MM.1S (cell line): ENCODE measurements at regions not wholly inside any gene's neighbourhood (a gene's known extent, or its start where the extent isn't known, plus 50 kb on each side); places are given as distances from the start of the nearest gene placed in this dataset.

Source experiments
- DNase-seq: peaks from one replicate; pipeline ENCODE4 v3.0.0-alpha.2; 2015
- H2AFZ ChIP-seq: fragments of 300-600 bp; sonication (generic); 2 replicates; pipeline ENCODE4 v1.6.0; 2016; ENCODE audit warnings: antibody characterized with exemption, low read length
- H3F3A ChIP-seq: fragments of 300-600 bp; sonication (generic); 2 replicates; pipeline ENCODE4 v1.6.1; 2016; ENCODE audit warnings: mild to moderate bottlenecking, antibody characterized with exemption, low read length, moderate library complexity, mixed read lengths; ENCODE audit not compliant: insufficient read depth
- H3K27ac ChIP-seq: fragments of 300-600 bp; sonication (generic); 2 replicates; pipeline ENCODE4 v1.5.1; 2016; ENCODE audit warnings: mild to moderate bottlenecking, low read length
- H3K27me3 ChIP-seq: fragments of 300-600 bp; sonication (generic); replicated peaks from 2 replicates; pipeline ENCODE4 v1.6.0; 2016; ENCODE audit warnings: low read length; ENCODE audit not compliant: insufficient read depth
- H3K36me3 ChIP-seq: fragments of 300-600 bp; sonication (generic); replicated peaks from 2 replicates; pipeline ENCODE4 v1.6.1; 2016; ENCODE audit warnings: mild to moderate bottlenecking, low read length, mixed read lengths; ENCODE audit not compliant: insufficient read depth
- H3K4me1 ChIP-seq: fragments of 300-600 bp; sonication (generic); 2 replicates; pipeline ENCODE4 v1.6.1; 2016; ENCODE audit warnings: low read length, mixed read lengths
- H3K4me2 ChIP-seq: fragments of 300-600 bp; sonication (generic); 2 replicates; pipeline ENCODE4 v1.6.0; 2016; ENCODE audit warnings: low read depth, low read length
- H3K4me3 ChIP-seq: fragments of 300-600 bp; sonication (generic); 2 replicates; pipeline ENCODE4 v1.5.1; 2016; ENCODE audit warnings: low read length, mixed read lengths
- H3K79me2 ChIP-seq: fragments of 300-600 bp; sonication (generic); 2 replicates; pipeline ENCODE4 v1.6.1; 2016; ENCODE audit warnings: mixed run types, low read length, mixed read lengths
- H3K9ac ChIP-seq: fragments of 300-600 bp; sonication (generic); 2 replicates; pipeline ENCODE4 v1.6.1; 2016; ENCODE audit warnings: low read length, mixed read lengths
- H3K9me2 ChIP-seq: fragments of 300-600 bp; sonication (generic); replicated peaks from 2 replicates; pipeline ENCODE4 v1.6.1; 2016; ENCODE audit warnings: mild to moderate bottlenecking, low read length, mixed read lengths; ENCODE audit not compliant: insufficient read depth
- H3K9me3 ChIP-seq: fragments of 300-600 bp; sonication (generic); replicated peaks from 2 replicates; pipeline ENCODE4 v1.6.1; 2016; ENCODE audit warnings: mild to moderate bottlenecking, low read length, mixed read lengths; ENCODE audit not compliant: insufficient read depth
- H4K20me1 ChIP-seq: fragments of 300-600 bp; sonication (generic); 2 replicates; pipeline ENCODE4 v1.6.1; 2016; ENCODE audit warnings: mild to moderate bottlenecking, low read length, moderate library complexity, mixed read lengths; ENCODE audit not compliant: insufficient read depth
- CTCF ChIP-seq: fragments of 300-600 bp; sonication (generic); IDR thresholded peaks from 2 replicates; pipeline ENCODE4 v1.5.1; 2016; ENCODE audit warnings: antibody characterized with exemption, low read length, mixed read lengths
- EZH2 ChIP-seq: fragments of 300-600 bp; sonication (generic); optimal IDR thresholded peaks from 2 replicates; pipeline ENCODE3; 2017; ENCODE audit warnings: low read depth, mild to moderate bottlenecking, antibody characterized with exemption, low read length, mixed read lengths
- EZH2phosphoT487 ChIP-seq: fragments of 300-600 bp; sonication (generic); IDR thresholded peaks from 2 replicates; pipeline ENCODE4 v1.6.1; 2018; ENCODE audit warnings: antibody characterized with exemption, low read length

- Histone ChIP-seq H3K79me2 (no peaks in the 10 kb centered on the region), H3K36me3 (no peaks in the 10 kb centered on the region), H4K20me1 (no peaks in the 10 kb centered on the region), H2AFZ (0 out of 2 replicates have a peak overlapping the region, but pooled peaks have one; percentile 18), H3K9ac (no peak overlapping the region), H3K27me3 (no peaks in the 10 kb centered on the region), H3K4me1 (peaks cover 20% of the 10 kb centered on the region), H3K9me3 (no peaks in the 10 kb centered on the region), H3K27ac (no peak overlapping the region), H3K9me2 (no peaks in the 10 kb centered on the region), H3K4me2 (no peak overlapping the region), H3F3A (no peaks in the 10 kb centered on the region), H3K4me3 (no peak overlapping the region)
- no peak for TF ChIP-seq EZH2
- TF ChIP-seq EZH2phosphoT487 = no peak
- no peak for TF ChIP-seq CTCF
- DNase-seq = peak; percentile 43
These were observed 69.7 kb downstream of the TANC2 start for GRCh38 chr17:63035695-63036094.

- Histone ChIP-seq H3K4me2 (peak overlapping the region; percentile 79), H3K4me3 (peak overlapping the region; percentile 48), H3K27ac (peak overlapping the region; percentile 54), H3K9me2 (no peaks in the 10 kb centered on the region), H3K27me3 (no peaks in the 10 kb centered on the region), H3K9me3 (no peaks in the 10 kb centered on the region), H3K4me1 (peaks cover 23% of the 10 kb centered on the region), H3K9ac (peak overlapping the region; percentile 39), H4K20me1 (no peaks in the 10 kb centered on the region), H3F3A (no peaks in the 10 kb centered on the region), H3K79me2 (no peaks in the 10 kb centered on the region), H2AFZ (0 out of 2 replicates have a peak overlapping the region, but pooled peaks have one; percentile 4), H3K36me3 (no peaks in the 10 kb centered on the region)
- DNase-seq = peak; percentile 76
- TF ChIP-seq EZH2phosphoT487 (no peak), CTCF (no peak)
These were observed 73.3 kb downstream of the TANC2 start for GRCh38 chr17:63039342-63039741.

- Histone ChIP-seq H3K79me2 (no peaks in the 10 kb centered on the region), H3F3A (no peaks in the 10 kb centered on the region), H2AFZ (0 out of 2 replicates have a peak overlapping the region, but pooled peaks have one; percentile 17), H3K9ac (peak overlapping the region; percentile 39; the same call in 1 of the 2 replicates), H3K9me2 (no peaks in the 10 kb centered on the region), H3K27ac (peak overlapping the region; percentile 54; the same call in 1 of the 2 replicates), H4K20me1 (no peaks in the 10 kb centered on the region), H3K4me3 (peak overlapping the region; percentile 48), H3K9me3 (no peaks in the 10 kb centered on the region), H3K4me1 (peaks cover 23% of the 10 kb centered on the region), H3K4me2 (peak overlapping the region; percentile 79), H3K36me3 (no peaks in the 10 kb centered on the region), H3K27me3 (no peaks in the 10 kb centered on the region)
- DNase-seq = peak; percentile 81
- TF ChIP-seq EZH2phosphoT487 (no peak), CTCF (no peak), EZH2 (no peak)
These were observed 74.0 kb downstream of the TANC2 start for GRCh38 chr17:63039899-63040602.
